ENCODE measurements at regions not wholly inside any gene's neighbourhood (a gene's known extent, or its start where the extent isn't known, plus 50 kb on each side); places are given as distances from the start of the nearest gene placed in this dataset.
"Not testable (repeated sequence)": the region's sequence is repeated elsewhere in the genome, so short reads cannot be mapped to it uniquely, and the experiment has no call there.

GRCh38 chr1:83151167-83151898, 847.6 kb downstream of the TTLL7 start:
- not testable (repeated sequence) for TF ChIP-seq CTCF (conservative IDR thresholded peaks at IDR 0.05; ENCODE audit: low read depth, low read length); EZH2 (IDR thresholded peaks at IDR 0.05; ENCODE audit: borderline replicate concordance, low read depth, low read length, poor library complexity, severe bottlenecking)

Measured in A673 (cell line).